ENCODE measurements at regions not wholly inside any gene's neighbourhood (a gene's known extent, or its start where the extent isn't known, plus 50 kb on each side); places are given as distances from the start of the nearest gene placed in this dataset.
"Not testable (repeated sequence)": the region's sequence is repeated elsewhere in the genome, so short reads cannot be mapped to it uniquely, and the experiment has no call there.

DNA sequence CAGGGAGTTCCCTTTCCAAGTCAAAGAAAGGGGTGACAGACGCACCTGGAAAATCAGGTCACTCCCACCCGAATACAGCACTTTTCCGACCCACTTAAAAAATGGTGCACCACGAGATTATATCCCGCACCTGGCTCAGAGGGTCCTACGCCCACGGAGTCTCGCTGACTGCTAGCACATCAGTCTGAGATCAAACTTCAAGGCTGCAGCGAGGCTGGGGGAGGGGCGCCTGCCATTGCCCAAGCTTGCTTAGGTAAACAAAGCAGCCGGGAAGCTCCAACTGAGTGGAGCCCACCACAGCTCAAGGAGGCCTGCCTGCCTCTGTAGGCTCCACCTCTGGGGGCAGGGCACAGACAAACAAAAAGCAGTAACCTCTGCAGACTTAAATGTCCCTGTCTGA lies 277.8 kb upstream of the ARHGAP42 start:
- not testable (repeated sequence) for DNase-seq (ENCODE audit: extremely low read depth, low read depth, low spot score)

DNA sequence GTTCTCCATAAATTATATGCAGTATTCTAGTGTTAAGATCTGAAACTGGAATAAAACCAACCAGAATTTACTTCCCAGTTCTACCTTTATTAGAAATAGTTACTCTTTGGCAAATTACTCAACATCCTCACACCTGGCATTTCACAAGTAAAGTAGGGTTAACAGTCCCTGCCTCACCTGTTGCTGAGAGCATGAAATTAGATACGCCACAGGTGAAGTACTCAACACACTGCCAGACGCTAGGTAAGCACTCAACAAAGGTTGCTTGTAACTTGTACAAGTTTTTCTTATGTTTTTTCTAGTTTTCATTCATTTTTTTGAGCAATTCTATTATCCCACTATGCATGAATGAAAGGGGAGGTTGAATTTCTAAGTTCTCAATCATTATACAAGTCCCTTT lies 267.6 kb upstream of the ARHGAP42 start:
- no peak for DNase-seq (ENCODE audit: extremely low read depth, low read depth, low spot score)

DNA sequence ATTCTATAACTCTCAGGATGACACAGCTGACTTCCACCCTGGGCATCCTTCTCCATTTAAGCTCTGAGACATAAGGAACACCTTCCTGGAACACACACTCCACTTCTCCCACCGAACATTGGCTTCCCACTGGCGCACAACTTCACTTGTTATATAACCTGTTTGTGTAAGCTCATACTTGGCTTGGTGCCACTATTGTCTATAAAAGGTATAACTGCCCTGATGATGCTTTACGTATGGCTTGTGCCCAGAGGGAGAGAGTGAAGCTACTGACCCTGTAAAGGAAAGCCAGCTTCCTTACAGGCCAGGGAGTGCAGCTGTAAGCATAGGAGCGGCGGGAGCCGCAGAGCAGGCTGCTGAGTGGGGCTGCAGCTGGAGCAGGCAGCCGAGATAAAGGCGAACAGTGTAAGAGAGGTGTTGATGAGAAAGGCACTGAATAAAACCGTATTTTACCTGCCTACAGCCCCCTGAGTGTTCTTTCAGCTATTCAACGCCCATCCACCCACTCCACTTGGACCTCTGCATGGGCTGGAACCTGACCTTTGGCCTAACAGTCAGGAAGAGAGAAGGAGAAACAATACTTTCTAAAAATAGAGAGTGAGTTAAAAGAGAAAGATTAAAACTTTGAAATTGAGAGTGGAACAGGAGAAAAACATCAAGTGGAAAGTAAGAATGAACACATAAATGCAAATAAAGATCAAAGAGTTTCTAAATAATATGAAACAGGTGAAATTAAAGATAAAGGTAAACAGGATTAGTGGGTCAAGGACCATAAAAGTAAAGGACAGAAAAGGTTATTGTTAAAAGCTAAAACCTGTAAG lies 252.1 kb upstream of the ARHGAP42 start:
- no peak for DNase-seq (ENCODE audit: extremely low read depth, low read depth, low spot score)

GRCh38 chr11:100438376-100438775 lies 248.7 kb upstream of the ARHGAP42 start:
- DNase-seq (ENCODE audit: extremely low read depth, low read depth, low spot score): no peak

DNA sequence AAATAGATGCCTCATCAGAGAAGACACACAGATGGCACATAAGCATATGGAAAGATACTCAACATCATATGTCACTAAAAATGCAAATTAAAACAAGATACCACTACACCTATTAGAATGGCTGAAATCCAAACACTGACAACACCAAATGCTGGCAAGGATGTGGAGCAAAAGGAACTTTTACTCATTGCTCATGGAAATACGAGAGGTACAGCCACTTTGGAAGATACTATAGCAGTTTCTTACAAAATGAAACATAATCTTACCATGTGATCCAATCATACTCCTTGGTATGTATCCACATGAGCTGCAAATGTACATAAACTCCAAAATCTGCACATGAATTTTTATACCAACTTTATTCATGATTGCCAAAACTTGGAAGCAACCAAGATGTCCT lies 246.0 kb upstream of the ARHGAP42 start:
- DNase-seq (ENCODE audit: extremely low read depth, low read depth, low spot score): no peak

- DNase-seq (ENCODE audit: extremely low read depth, low read depth, low spot score): no peak
Measured at GRCh38 chr11:100442017-100442416, 245.1 kb upstream of the ARHGAP42 start.

DNA sequence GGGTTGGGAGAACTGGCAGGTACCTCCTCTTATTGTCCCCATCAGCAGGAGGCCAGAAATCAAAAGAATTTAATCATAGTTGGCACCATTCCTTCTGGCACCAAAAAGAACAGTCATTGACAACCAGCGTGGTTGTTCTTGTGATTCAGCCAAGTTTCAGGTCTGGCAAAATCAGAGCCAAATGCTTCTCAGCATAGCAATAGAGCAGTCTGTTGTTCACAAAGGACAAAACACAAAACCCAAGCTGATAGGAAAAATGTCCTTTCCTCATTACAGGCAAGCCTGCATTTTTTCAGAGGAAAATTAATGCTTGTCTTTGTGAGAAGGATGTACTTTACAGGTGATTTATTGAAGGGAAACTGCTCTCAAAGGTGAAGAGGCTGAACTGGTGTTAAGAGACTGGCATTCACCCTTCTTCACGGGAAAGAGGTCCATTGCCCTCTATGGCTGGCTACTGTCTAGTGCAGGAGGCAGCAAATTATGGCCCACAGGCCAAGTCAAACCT lies 241.8 kb upstream of the ARHGAP42 start:
- DNase-seq (ENCODE audit: extremely low read depth, low read depth, low spot score): no peak

DNA sequence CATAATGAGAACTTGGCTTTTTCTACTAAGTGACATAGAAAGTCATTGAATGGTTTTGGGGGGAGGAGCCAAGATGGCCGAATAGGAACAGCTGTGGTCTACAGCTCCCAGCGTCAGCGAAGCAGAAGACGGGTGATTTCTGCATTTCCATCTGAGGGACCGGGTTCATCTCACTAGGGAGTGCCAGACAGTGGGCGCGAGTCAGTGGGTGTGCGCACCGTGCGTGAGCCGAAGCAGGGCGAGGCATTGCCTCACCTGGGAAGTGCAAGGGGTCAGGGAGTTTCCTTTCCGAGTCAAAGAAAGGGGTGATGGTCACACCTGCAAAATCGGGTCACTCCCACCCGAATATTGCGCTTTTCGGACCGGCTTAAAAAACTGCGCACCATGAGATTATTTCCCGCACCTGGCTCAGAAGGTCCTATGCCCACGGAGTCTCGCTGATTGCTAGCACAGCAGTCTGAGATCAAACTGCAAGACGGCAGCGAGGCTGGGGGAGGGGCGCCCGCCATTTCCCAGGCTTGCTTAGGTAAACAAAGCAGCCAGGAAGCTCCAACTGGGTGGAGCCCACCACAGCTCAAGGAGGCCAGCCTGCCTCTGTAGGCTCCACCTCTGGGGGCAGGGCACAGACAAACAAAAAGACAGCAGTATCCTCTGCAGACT lies 235.2 kb upstream of the ARHGAP42 start:
- DNase-seq (ENCODE audit: extremely low read depth, low read depth, low spot score): not testable (repeated sequence)

DNA sequence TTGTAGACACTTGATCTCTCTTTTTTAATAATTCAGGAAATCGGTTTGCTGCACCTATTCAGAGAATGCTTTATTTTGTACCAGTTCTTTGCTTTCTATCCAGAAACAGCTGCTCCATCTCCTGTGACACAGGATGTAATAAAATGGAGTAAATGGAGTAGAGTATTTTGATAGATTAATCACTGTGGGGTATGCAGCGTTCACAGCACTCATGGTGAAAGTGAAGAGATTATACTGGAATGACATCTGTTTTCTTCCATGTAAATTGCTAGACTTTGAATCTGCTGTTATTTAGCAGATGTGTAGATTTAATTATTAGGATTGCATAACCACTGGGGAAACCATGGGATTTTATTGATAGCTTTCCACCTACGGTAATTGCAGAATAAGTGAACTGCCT lies 227.3 kb upstream of the ARHGAP42 start:
- no peak for DNase-seq (ENCODE audit: extremely low read depth, low read depth, low spot score)

GRCh38 chr11:100460426-100460825 lies 226.7 kb upstream of the ARHGAP42 start:
- DNase-seq (ENCODE audit: extremely low read depth, low read depth, low spot score): no peak

- DNase-seq (ENCODE audit: extremely low read depth, low read depth, low spot score): no peak
Measured at GRCh38 chr11:100467821-100468508, 219.1 kb upstream of the ARHGAP42 start.

DNA sequence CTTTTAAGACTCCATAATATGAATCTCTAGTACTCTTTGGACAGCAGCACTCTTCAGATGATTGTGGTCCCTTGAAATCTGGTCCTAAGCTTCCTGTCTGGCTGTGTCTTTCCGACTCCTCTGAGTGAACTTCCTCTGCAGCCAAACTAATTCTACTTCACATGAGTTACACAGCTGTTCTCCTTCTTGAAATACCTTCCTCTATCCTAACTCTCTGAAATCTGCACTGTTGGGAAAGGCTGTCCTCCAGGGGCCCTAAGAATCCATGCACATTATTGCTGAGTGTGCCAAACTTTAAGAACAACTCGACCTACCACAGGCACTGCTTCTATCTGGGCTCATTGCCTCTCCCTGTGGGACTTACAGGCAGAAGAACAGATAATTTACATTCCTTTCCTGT lies 217.3 kb upstream of the ARHGAP42 start:
- DNase-seq (ENCODE audit: extremely low read depth, low read depth, low spot score): no peak

GRCh38 chr11:100472727-100473389 lies 214.2 kb upstream of the ARHGAP42 start:
- no peak for DNase-seq (ENCODE audit: extremely low read depth, low read depth, low spot score)

DNA sequence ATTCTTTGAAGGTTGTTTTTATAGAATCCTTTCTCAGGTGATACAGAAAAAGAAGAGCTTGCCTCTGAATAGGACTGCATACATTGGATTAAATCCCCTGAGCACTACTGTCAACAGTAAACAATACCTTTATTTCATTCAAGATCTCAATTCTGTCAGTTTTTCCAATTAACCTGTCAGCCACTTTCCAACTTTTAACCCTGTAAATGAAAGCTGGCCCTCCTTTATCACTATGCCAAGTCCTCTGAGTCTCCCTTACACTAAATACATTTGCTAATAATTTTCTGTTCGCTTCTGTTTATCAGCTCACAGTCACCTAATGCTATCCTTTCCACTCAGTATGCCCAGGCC lies 213.7 kb upstream of the ARHGAP42 start:
- no peak for DNase-seq (ENCODE audit: extremely low read depth, low read depth, low spot score)

GRCh38 chr11:100484948-100485347 lies 202.1 kb upstream of the ARHGAP42 start:
- DNase-seq (ENCODE audit: extremely low read depth, low read depth, low spot score): no peak

DNA sequence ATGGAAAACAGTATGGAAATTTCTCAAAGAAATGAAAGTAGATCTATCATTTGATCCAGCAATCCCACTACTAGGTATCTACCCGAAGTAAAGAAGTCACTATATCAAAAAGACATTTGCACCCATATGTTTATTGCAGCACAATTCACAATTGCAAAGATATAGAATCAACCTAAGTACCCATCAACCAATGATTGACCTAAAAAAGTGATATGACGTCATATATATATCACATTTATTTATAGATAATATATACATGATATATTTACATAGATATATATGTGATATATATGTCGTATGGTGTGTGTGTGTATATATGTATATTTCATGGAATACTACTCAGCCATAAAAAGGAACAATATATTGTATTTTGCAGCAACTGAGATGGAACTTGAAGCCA lies 188.3 kb upstream of the ARHGAP42 start:
- no peak for DNase-seq (ENCODE audit: extremely low read depth, low read depth, low spot score)

- DNase-seq (ENCODE audit: extremely low read depth, low read depth, low spot score): no peak
Measured at GRCh38 chr11:100501450-100501849, 185.6 kb upstream of the ARHGAP42 start.

DNA sequence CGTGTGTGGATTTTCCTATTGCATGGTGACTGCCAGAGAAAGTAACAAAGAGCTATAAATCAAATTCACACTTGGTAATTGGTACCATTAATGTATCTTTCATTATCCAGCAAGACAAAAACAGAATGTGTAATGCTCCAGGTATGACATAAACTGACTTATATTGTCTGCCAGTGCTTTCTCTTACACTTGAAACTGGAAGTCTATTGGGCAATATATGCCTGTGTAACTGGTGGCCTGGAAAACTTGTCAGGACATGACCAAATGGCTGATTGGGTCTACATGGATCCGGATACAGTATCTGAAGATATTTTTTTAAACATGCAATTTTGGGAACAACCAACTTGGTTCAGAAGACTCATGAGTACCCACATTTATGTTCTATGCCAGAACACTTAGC lies 174.6 kb upstream of the ARHGAP42 start:
- DNase-seq (ENCODE audit: extremely low read depth, low read depth, low spot score): no peak

DNA sequence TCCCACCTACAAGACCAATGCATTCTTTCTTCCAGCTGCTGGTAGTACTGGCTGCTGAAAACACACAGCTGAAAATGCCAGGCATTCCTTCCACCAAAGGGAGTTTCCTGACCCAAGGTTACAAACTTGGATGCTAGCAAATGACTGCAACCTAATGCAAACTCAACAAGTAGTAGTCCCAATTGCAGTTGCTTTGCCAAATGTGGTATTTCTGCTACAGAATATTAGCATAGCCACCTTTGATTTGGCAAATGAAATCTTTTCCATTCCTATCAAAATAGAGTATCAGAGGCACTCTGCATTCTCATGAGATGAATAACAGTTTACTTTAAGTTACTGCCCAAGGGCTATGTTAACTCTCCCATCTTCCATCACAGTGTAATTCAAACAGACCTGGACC lies 172.0 kb upstream of the ARHGAP42 start:
- DNase-seq (ENCODE audit: extremely low read depth, low read depth, low spot score): no peak

- DNase-seq (ENCODE audit: extremely low read depth, low read depth, low spot score): no peak
Measured at GRCh38 chr11:100525197-100525596, 161.9 kb upstream of the ARHGAP42 start.

DNA sequence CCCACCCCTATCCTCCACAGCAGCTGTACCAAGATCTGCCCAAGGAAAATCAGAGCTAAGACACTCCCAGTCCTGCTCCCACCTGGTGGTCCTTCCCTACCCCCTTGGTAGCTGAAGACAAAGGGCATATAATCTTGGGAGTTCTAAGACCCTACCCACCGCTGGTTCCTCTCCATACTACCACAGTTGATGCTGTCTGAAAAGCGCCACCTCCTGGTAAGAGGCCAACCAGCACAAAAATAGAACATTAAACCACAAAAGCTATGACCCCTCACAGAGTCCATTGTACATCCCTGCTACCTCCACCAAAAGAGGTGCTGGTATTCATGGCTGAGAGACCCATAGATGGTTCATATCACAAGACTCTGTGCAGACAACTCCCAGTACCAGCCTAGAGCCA lies 161.5 kb upstream of the ARHGAP42 start:
- no peak for DNase-seq (ENCODE audit: extremely low read depth, low read depth, low spot score)
